GM12878 (cell line): ENCODE measurements at regions not wholly inside any gene's neighbourhood (a gene's known extent, or its start where the extent isn't known, plus 50 kb on each side); places are given as distances from the start of the nearest gene placed in this dataset.

Experiments
- ATAC-seq: fragments of 200-7000 bp; cut with Tn5 transposase; 3 replicates; pipeline ENCODE4 v1.9.1; 2020; ENCODE audit warnings: mild to moderate bottlenecking, moderate library complexity
- BruUV-seq: library from RNA; stranded (reverse); fragments of 400-500 nt; replicated peaks from 2 replicates; lab custom pipeline; 2021; lab: Mats Ljungman, UMichigan
- CTCF ChIA-PET: fragments of 300-600 bp; sonication (Branson Sonifier 250); formaldehyde crosslinking; extraction: SDS; loops from one replicate; lab custom pipeline; 2021; ENCODE audit warnings: inconsistent platforms; lab: Yijun Ruan, JAX
- POLR2A ChIA-PET: fragments of 350-600 bp; formaldehyde crosslinking; extraction: SDS; loops from one replicate; lab custom pipeline; 2021; ENCODE audit warnings: inconsistent platforms; lab: Charles Lee
- RAD21 ChIA-PET: fragments of 300-600 bp; sonication (Branson Sonifier 250); formaldehyde crosslinking; loops from one replicate; lab custom pipeline; 2023; ENCODE audit warnings: antibody characterized with exemption; ENCODE audit not compliant: unreplicated experiment; lab: Charles Lee
- SMC1A ChIA-PET: fragments of 300-600 bp; sonication (Branson Sonifier 250); formaldehyde crosslinking; loops from one replicate; lab custom pipeline; 2023; ENCODE audit not compliant: unreplicated experiment, uncharacterized antibody; lab: Charles Lee
- DNase-seq: peaks from one replicate; pipeline ENCODE4 v3.0.0-alpha.2; 2011; ENCODE audit warnings: low read depth, low spot score
- FAIRE-seq: peaks from 3 replicates; lab custom pipeline; 2011; peaks lifted over from hg19 to GRCh38; lab: Jason Lieb, UNC
- H2AFZ ChIP-seq: 2 replicates; pipeline ENCODE4 v1.6.0; 2011; ENCODE audit warnings: low read depth, low read length, control low read depth; ENCODE audit not compliant: control insufficient read depth
- H3K27ac ChIP-seq: 2 replicates; pipeline ENCODE4 v1.5.1; 2011; ENCODE audit warnings: control low read depth; ENCODE audit not compliant: control insufficient read depth, insufficient read depth
- H3K27me3 ChIP-seq, 2 experiments: replicated peaks in 1 of 2; 2 replicates each; pipeline versions ENCODE4 v1.6.0 to v1.6.1; 2011; ENCODE audit warnings: low read length in 1 of 2; ENCODE audit not compliant: control insufficient read depth in 2 of 2, insufficient read depth in 2 of 2
- H3K36me3 ChIP-seq, 2 experiments: 2 replicates each; pipeline ENCODE4 v1.5.1; 2011; ENCODE audit warnings: low read length in 1 of 2; ENCODE audit not compliant: control insufficient read depth in 2 of 2, insufficient read depth in 2 of 2
- H3K4me1 ChIP-seq: 2 replicates; pipeline ENCODE4 v1.6.1; 2011; ENCODE audit warnings: mild to moderate bottlenecking, low read length, moderate library complexity, mixed read lengths; ENCODE audit not compliant: control insufficient read depth, insufficient read depth
- H3K4me2 ChIP-seq: 2 replicates; pipeline ENCODE4 v1.6.0; 2011; ENCODE audit warnings: control low read depth; ENCODE audit not compliant: control insufficient read depth, insufficient read depth
- H3K4me3 ChIP-seq: fragments of 200-600 bp; sonication (generic); 2 replicates; pipeline ENCODE4 v1.5.1; 2016
- H3K79me2 ChIP-seq: 2 replicates; pipeline ENCODE4 v1.6.0; 2011; ENCODE audit warnings: low read length; ENCODE audit not compliant: control insufficient read depth, insufficient read depth
- H3K9ac ChIP-seq: 2 replicates; pipeline ENCODE4 v1.8.0; 2011; ENCODE audit warnings: low read length, control low read depth, mixed read lengths; ENCODE audit not compliant: control insufficient read depth, insufficient read depth
- H3K9me3 ChIP-seq: replicated peaks from 3 replicates; pipeline ENCODE4 v1.5.1; 2011; ENCODE audit warnings: mild to moderate bottlenecking, low read length; ENCODE audit not compliant: control insufficient read depth, insufficient read depth
- H4K20me1 ChIP-seq: 2 replicates; pipeline ENCODE4 v1.6.0; 2011; ENCODE audit not compliant: control insufficient read depth, insufficient read depth
- BACH1 ChIP-seq: fragments of 450-650 bp; IDR thresholded peaks from 2 replicates; pipeline ENCODE4 v1.6.1; 2017; ENCODE audit warnings: mild to moderate bottlenecking, borderline replicate concordance
- BCL11A ChIP-seq: IDR thresholded peaks from 2 replicates; pipeline ENCODE4 v1.6.1; 2011; ENCODE audit warnings: low read depth, low read length
- CHD2 ChIP-seq: IDR thresholded peaks from 2 replicates; pipeline ENCODE4 v1.6.1; 2011; ENCODE audit warnings: low read depth, low read length, improper control_type of control experiment, borderline replicate concordance
- ESRRA ChIP-seq: IDR thresholded peaks from 2 replicates; pipeline ENCODE4 v1.6.1; 2012; ENCODE audit warnings: mild to moderate bottlenecking, low read length, improper control_type of control experiment
- FOS ChIP-seq: IDR thresholded peaks from 3 replicates; pipeline ENCODE4 v1.6.1; 2011; ENCODE audit warnings: borderline replicate concordance; ENCODE audit not compliant: insufficient read length; ENCODE audit errors: extremely low read depth
- IRF4 ChIP-seq: IDR thresholded peaks from 2 replicates; pipeline ENCODE4 v1.6.1; 2011; ENCODE audit warnings: low read depth, low read length
- KAT2A ChIP-seq: conservative IDR thresholded peaks from 2 replicates; pipeline ENCODE4 v1.6.1; 2011; ENCODE audit warnings: low read depth, low read length; ENCODE audit not compliant: control insufficient read depth
- POLR2AphosphoS5 ChIP-seq: IDR thresholded peaks from 2 replicates; pipeline ENCODE4 v1.6.1; 2011; ENCODE audit warnings: mild to moderate bottlenecking, low read length, inconsistent platforms
- RAD21 ChIP-seq: IDR thresholded peaks from 2 replicates; pipeline ENCODE4 v1.6.1; 2011; ENCODE audit warnings: mild to moderate bottlenecking, low read depth, low read length, moderate library complexity; ENCODE audit not compliant: insufficient read depth
- SMAD1 ChIP-seq: fragments of 450-650 bp; IDR thresholded peaks from 2 replicates; pipeline ENCODE4 v1.6.1; 2018; ENCODE audit warnings: mild to moderate bottlenecking, low read depth; ENCODE audit not compliant: partially characterized antibody
- STAT3 ChIP-seq: IDR thresholded peaks from 2 replicates; pipeline ENCODE4 v1.6.1; 2011; ENCODE audit warnings: low read depth, low read length, improper control_type of control experiment
- SUZ12 ChIP-seq: fragments of 200-600 bp; sonication (generic); IDR thresholded peaks from one replicate; pipeline ENCODE4 v1.6.1; 2018; ENCODE audit warnings: antibody characterized with exemption, mild to moderate bottlenecking; ENCODE audit not compliant: unreplicated experiment
- ZNF384 ChIP-seq: IDR thresholded peaks from 2 replicates; pipeline ENCODE4 v1.6.1; 2012; ENCODE audit warnings: low read depth, mild to moderate bottlenecking, low read length, improper control_type of control experiment, borderline replicate concordance
- WGBS: methylation state at CpG from one replicate; pipeline ENCODE4 v1.1.6; 2016; ENCODE audit warnings: low lambda C conversion rate; ENCODE audit not compliant: insufficient replicate concordance, insufficient coverage; ENCODE audit errors: missing lambda C conversion rate; 5-methylcytosine and 5-hydroxymethylcytosine counted together
- in situ Hi-C: fragments of 300-500 bp; cut with MboI; formaldehyde crosslinking; loops from 9 replicates; pipeline ENCODE4 v1.14.3; 2018; ENCODE audit warnings: mixed read lengths
- intact Hi-C: fragments of 100-400 bp; cut with micrococcal nuclease; formaldehyde crosslinking; loops from one replicate; pipeline ENCODE4 v1.14.2; 2022; ENCODE audit not compliant: unreplicated experiment
- TF ChIP-seq, protein P1 (sequence below): IDR thresholded peaks from 2 replicates; pipeline ENCODE4 v1.6.1; 2011; ENCODE audit warnings: borderline replicate concordance, low read depth, mild to moderate bottlenecking, moderate library complexity, mixed read lengths, low read length; ENCODE audit not compliant: insufficient read depth; ENCODE audit errors: extremely low read length
- TF ChIP-seq, protein P2 (sequence below): fragments of 450-650 bp; formaldehyde crosslinking; IDR thresholded peaks from 2 replicates; pipeline ENCODE4 v1.4.0; 2020; ENCODE audit warnings: mild to moderate bottlenecking, moderate library complexity
- TF ChIP-seq, protein P3 (sequence below): fragments of 450-650 bp; IDR thresholded peaks from 2 replicates; pipeline ENCODE4 v1.6.1; 2016; ENCODE audit warnings: mild to moderate bottlenecking
- TF ChIP-seq, protein P4 (sequence below): fragments of 450-650 bp; IDR thresholded peaks from 2 replicates; pipeline ENCODE4 v1.6.1; 2017; ENCODE audit warnings: antibody characterized with exemption, mild to moderate bottlenecking, moderate library complexity

DNA sequence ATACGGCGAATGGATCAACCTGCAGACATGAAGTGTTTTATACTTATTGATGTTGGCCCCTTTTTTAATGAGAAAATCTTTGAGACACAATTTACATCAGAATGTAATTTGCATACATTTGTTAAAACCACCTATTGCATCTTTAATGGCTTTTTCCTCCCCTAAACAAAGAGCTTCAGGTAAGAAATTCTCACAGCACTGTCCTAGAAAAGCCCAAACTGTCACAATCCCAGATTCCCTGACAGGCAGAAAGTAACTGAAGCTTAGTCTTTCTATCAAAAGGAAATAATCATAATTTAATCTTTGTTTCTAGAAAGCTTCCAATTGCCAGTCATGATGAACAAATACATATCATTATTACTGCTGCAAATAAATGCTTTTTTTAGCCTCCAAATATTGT is 407.9 kb downstream of the TMA16 start:
- H3K36me3 ChIP-seq = no peaks in the 10 kb centered on the region
- ChIA-PET SMC1A (interaction anchor here (0.6 kb wide), 1 partner anchor 139 kb away, joined by 3 read pairs; no protein-coding TSS in a partner anchor), CTCF (interaction anchor here (0.6 kb wide), 1 partner anchor 25 kb away, joined by 3 read pairs; no protein-coding TSS in a partner anchor), POLR2A (no interaction called here), RAD21 (no interaction called here)
- no TSS peak for BruUV-seq
- no peak overlapping the region for H3K4me2 ChIP-seq
- H2AFZ ChIP-seq = no peak overlapping the region
- no peaks in the 10 kb centered on the region for H3K4me1 ChIP-seq
- in situ Hi-C loops (no loop called here), intact Hi-C loops (no loop called here)
- ATAC-seq (no peak), DNase-seq (no peak), FAIRE-seq (no peak)
- no peak overlapping the region for H3K4me3 ChIP-seq
- H3K9ac ChIP-seq = no peak overlapping the region
- H3K9me3 ChIP-seq = no peaks in the 10 kb centered on the region
- H3K79me2 ChIP-seq = no peaks in the 10 kb centered on the region
- no peaks in the 10 kb centered on the region for H4K20me1 ChIP-seq
- WGBS = 59% methylated on average over 2 of the region's 2 CpGs
- peaks cover 0 to 2% of the 10 kb centered on the region in 2 experiments; a peak in 1 of 4 replicates for H3K27me3 ChIP-seq
- no peak overlapping the region for H3K27ac ChIP-seq
- TF ChIP-seq RAD21 (no peak), STAT3 (no peak), ZNF384 (no peak), SUZ12 (no peak), CHD2 (no peak), POLR2AphosphoS5 (no peak), KAT2A (no peak), IRF4 (no peak), SMAD1 (no peak), FOS (no peak), ESRRA (no peak), BCL11A (no peak), BACH1 (no peak)
- TF ChIP-seq, protein P1, sequence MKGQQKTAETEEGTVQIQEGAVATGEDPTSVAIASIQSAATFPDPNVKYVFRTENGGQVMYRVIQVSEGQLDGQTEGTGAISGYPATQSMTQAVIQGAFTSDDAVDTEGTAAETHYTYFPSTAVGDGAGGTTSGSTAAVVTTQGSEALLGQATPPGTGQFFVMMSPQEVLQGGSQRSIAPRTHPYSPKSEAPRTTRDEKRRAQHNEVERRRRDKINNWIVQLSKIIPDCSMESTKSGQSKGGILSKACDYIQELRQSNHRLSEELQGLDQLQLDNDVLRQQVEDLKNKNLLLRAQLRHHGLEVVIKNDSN = no peak
- TF ChIP-seq, protein P2, sequence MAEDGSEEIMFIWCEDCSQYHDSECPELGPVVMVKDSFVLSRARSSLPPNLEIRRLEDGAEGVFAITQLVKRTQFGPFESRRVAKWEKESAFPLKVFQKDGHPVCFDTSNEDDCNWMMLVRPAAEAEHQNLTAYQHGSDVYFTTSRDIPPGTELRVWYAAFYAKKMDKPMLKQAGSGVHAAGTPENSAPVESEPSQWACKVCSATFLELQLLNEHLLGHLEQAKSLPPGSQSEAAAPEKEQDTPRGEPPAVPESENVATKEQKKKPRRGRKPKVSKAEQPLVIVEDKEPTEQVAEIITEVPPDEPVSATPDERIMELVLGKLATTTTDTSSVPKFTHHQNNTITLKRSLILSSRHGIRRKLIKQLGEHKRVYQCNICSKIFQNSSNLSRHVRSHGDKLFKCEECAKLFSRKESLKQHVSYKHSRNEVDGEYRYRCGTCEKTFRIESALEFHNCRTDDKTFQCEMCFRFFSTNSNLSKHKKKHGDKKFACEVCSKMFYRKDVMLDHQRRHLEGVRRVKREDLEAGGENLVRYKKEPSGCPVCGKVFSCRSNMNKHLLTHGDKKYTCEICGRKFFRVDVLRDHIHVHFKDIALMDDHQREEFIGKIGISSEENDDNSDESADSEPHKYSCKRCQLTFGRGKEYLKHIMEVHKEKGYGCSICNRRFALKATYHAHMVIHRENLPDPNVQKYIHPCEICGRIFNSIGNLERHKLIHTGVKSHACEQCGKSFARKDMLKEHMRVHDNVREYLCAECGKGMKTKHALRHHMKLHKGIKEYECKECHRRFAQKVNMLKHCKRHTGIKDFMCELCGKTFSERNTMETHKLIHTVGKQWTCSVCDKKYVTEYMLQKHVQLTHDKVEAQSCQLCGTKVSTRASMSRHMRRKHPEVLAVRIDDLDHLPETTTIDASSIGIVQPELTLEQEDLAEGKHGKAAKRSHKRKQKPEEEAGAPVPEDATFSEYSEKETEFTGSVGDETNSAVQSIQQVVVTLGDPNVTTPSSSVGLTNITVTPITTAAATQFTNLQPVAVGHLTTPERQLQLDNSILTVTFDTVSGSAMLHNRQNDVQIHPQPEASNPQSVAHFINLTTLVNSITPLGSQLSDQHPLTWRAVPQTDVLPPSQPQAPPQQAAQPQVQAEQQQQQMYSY (CRISPR knock-in tag) = no peak
- TF ChIP-seq, protein P3, sequence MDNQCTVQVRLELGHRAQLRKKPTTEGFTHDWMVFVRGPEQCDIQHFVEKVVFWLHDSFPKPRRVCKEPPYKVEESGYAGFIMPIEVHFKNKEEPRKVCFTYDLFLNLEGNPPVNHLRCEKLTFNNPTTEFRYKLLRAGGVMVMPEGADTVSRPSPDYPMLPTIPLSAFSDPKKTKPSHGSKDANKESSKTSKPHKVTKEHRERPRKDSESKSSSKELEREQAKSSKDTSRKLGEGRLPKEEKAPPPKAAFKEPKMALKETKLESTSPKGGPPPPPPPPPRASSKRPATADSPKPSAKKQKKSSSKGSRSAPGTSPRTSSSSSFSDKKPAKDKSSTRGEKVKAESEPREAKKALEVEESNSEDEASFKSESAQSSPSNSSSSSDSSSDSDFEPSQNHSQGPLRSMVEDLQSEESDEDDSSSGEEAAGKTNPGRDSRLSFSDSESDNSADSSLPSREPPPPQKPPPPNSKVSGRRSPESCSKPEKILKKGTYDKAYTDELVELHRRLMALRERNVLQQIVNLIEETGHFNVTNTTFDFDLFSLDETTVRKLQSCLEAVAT = no peak
- TF ChIP-seq, protein P4, sequence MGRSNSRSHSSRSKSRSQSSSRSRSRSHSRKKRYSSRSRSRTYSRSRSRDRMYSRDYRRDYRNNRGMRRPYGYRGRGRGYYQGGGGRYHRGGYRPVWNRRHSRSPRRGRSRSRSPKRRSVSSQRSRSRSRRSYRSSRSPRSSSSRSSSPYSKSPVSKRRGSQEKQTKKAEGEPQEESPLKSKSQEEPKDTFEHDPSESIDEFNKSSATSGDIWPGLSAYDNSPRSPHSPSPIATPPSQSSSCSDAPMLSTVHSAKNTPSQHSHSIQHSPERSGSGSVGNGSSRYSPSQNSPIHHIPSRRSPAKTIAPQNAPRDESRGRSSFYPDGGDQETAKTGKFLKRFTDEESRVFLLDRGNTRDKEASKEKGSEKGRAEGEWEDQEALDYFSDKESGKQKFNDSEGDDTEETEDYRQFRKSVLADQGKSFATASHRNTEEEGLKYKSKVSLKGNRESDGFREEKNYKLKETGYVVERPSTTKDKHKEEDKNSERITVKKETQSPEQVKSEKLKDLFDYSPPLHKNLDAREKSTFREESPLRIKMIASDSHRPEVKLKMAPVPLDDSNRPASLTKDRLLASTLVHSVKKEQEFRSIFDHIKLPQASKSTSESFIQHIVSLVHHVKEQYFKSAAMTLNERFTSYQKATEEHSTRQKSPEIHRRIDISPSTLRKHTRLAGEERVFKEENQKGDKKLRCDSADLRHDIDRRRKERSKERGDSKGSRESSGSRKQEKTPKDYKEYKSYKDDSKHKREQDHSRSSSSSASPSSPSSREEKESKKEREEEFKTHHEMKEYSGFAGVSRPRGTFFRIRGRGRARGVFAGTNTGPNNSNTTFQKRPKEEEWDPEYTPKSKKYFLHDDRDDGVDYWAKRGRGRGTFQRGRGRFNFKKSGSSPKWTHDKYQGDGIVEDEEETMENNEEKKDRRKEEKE = no peak
